ENCODE measurements at regions not wholly inside any gene's neighbourhood (a gene's known extent, or its start where the extent isn't known, plus 50 kb on each side); places are given as distances from the start of the nearest gene placed in this dataset.
"Not testable (repeated sequence)": the region's sequence is repeated elsewhere in the genome, so short reads cannot be mapped to it uniquely, and the experiment has no call there.

GRCh38 chr3:182509844-182510460 is 283.4 kb upstream of the ATP11B start:
- no peak for DNase-seq (ENCODE audit: low read depth)

GRCh38 chr3:182514236-182514964 is 278.9 kb upstream of the ATP11B start:
- DNase-seq (ENCODE audit: low read depth): no peak

- DNase-seq (ENCODE audit: low read depth): no peak
These were observed 276.5 kb upstream of the ATP11B start for GRCh38 chr3:182516597-182517336.

- DNase-seq (ENCODE audit: low read depth): no peak
These were observed 273.7 kb upstream of the ATP11B start for GRCh38 chr3:182519569-182519968.

- no peak for DNase-seq (ENCODE audit: low read depth)
These were observed 272.0 kb upstream of the ATP11B start for GRCh38 chr3:182521339-182521738.

GRCh38 chr3:182523424-182523823 is 269.9 kb upstream of the ATP11B start:
- not testable (repeated sequence) for DNase-seq (ENCODE audit: low read depth)

- DNase-seq (ENCODE audit: low read depth): no peak
These were observed 269.5 kb upstream of the ATP11B start for GRCh38 chr3:182523836-182524235.

GRCh38 chr3:182524711-182525401 is 268.4 kb upstream of the ATP11B start:
- no peak for DNase-seq (ENCODE audit: low read depth)

- DNase-seq (ENCODE audit: low read depth): no peak
These were observed 267.4 kb upstream of the ATP11B start for GRCh38 chr3:182525766-182526374.

- no peak for DNase-seq (ENCODE audit: low read depth)
These were observed 265.6 kb upstream of the ATP11B start for GRCh38 chr3:182527745-182528144.

GRCh38 chr3:182530316-182530715 is 263.0 kb upstream of the ATP11B start:
- no peak for DNase-seq (ENCODE audit: low read depth)

GRCh38 chr3:182533394-182533793 is 259.9 kb upstream of the ATP11B start:
- no peak for DNase-seq (ENCODE audit: low read depth)

GRCh38 chr3:182544542-182544941 is 248.8 kb upstream of the ATP11B start:
- DNase-seq (ENCODE audit: low read depth): no peak

- DNase-seq (ENCODE audit: low read depth): no peak
These were observed 231.0 kb upstream of the ATP11B start for GRCh38 chr3:182562274-182562673.

GRCh38 chr3:182565916-182566796 is 227.1 kb upstream of the ATP11B start:
- DNase-seq (ENCODE audit: low read depth): no peak

GRCh38 chr3:182567700-182568099 is 225.6 kb upstream of the ATP11B start:
- no peak for DNase-seq (ENCODE audit: low read depth)

- DNase-seq (ENCODE audit: low read depth): no peak
These were observed 225.0 kb upstream of the ATP11B start for GRCh38 chr3:182568261-182568660.

GRCh38 chr3:182568876-182569275 is 224.4 kb upstream of the ATP11B start:
- DNase-seq (ENCODE audit: low read depth): no peak

GRCh38 chr3:182570946-182571594 is 222.2 kb upstream of the ATP11B start:
- no peak for DNase-seq (ENCODE audit: low read depth)

- DNase-seq (ENCODE audit: low read depth): no peak
These were observed 217.4 kb upstream of the ATP11B start for GRCh38 chr3:182575941-182576340.

- DNase-seq (ENCODE audit: low read depth): no peak
These were observed 209.8 kb upstream of the ATP11B start for GRCh38 chr3:182583545-182583944.

Measured in fibroblast of gingiva (primary cell).